Daoy (cell line): ENCODE measurements at regions not wholly inside any gene's neighbourhood (a gene's known extent, or its start where the extent isn't known, plus 50 kb on each side); places are given as distances from the start of the nearest gene placed in this dataset.

ENCODE experiments used
- DNase-seq: peaks from one replicate; pipeline ENCODE4 v3.0.0-alpha.2; 2015; ENCODE audit warnings: low read depth

GRCh38 chr1:113219377-113219776 is 146.4 kb downstream of the LRIG2 start:
- no peak for DNase-seq

- DNase-seq: no peak
These were observed 146.8 kb downstream of the LRIG2 start for GRCh38 chr1:113219828-113220227.

GRCh38 chr1:113223040-113223439 is 150.0 kb downstream of the LRIG2 start:
- no peak for DNase-seq

GRCh38 chr1:113223546-113223945 is 150.5 kb downstream of the LRIG2 start:
- no peak for DNase-seq

DNA sequence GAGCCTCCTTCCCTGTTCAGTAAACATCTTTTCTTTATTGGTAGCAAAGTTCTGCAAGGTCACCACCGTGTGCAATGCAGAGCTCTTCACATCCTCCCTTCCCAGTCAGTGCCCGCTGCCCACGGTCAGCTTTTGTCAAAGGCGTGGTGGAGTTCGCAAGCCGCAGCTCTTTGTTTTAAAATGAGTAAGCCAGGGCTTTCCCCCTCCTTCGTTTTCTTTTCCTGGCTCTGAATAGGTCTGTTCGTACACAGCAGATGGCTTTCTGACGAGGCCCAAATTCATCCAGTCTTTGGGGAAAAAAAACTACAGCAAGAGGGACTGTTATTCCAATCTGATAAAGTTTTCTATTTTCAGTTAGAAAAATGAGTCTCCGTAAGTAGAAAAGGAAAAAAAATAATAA is 153.2 kb downstream of the LRIG2 start:
- DNase-seq: peak; percentile 75

DNA sequence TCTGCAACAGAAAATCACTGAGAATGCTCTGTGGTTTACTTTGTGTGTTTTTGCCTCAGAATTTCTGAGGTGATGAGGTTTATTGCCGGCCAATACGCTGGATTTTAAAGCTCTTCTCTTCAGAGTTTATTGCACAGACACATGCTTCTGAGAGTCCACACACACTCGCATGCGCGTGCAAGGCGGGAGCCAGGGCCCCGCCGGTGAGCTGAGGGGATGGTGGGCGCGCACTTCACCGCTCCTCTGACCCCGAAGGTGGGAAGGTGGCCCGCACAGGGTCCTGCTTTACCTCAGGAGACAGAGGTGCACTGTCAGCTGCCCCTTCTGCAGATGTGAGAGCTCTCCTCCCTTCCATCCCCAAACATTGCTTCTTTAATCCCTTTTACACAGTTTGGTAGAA is 158.4 kb upstream of the MAGI3 start:
- no peak for DNase-seq

GRCh38 chr1:113233441-113233840 is 156.9 kb upstream of the MAGI3 start:
- no peak for DNase-seq

GRCh38 chr1:113241237-113241636 is 149.1 kb upstream of the MAGI3 start:
- no peak for DNase-seq

DNA sequence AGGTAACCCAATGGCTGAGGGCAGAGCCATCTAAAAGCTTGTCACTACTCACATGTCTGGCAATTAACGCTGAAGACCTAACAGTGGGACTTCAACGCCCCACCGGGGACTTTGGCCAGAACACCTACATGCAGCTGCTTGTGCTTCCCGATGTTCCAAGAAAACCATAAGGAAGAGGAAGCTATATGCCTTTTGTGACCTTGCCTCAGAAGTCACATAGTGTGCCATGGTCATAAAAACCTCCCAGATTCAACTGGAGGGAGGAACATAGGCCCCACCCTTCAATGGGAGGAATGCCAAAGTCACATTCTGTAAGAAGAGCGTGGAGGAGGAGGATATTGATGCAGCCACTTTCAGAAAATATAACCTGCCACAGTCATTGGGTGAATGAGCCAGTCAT is 147.8 kb upstream of the MAGI3 start:
- DNase-seq: no peak

DNA sequence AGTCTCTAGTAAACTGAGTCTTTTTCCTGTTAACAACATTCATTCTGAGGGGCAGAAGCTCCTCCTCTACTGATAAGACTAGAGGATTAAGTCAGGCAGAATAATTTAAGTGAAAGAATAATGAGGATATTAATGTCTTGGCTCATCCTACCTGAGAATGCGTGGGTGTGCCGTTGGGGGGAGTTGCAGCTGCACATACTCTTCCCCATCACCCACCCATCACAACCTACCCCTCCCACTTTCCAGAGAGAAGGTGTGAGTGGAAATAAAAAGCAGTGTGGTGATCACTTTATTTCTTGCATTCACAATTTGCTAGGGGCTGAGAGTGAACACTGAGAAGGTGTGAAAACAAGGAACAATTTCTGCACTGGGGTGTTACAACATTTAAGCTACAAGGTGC is 146.8 kb upstream of the MAGI3 start:
- no peak for DNase-seq

GRCh38 chr1:113244112-113244820 is 146.0 kb upstream of the MAGI3 start:
- no peak for DNase-seq

DNA sequence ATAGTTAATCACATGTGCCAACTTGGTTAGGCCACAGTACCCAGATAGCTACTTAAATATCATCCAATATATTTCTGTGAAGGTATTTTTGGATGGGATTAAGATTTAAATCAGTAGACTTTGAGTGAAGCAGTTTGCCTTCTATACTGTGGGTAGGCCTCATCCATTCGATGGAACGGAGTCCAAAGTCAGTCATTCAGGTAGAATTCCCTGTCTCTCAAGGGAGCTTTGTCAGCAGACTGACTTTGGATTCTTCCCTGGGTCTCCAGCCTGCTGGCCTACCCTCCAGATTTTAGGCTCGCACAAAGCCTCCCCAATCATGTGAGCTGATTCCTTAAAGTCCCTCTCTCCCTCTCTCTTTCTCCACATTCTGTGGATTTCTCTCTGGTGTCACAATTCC is 145.1 kb upstream of the MAGI3 start:
- DNase-seq: no peak

GRCh38 chr1:113246929-113247328 is 143.4 kb upstream of the MAGI3 start:
- no peak for DNase-seq

DNA sequence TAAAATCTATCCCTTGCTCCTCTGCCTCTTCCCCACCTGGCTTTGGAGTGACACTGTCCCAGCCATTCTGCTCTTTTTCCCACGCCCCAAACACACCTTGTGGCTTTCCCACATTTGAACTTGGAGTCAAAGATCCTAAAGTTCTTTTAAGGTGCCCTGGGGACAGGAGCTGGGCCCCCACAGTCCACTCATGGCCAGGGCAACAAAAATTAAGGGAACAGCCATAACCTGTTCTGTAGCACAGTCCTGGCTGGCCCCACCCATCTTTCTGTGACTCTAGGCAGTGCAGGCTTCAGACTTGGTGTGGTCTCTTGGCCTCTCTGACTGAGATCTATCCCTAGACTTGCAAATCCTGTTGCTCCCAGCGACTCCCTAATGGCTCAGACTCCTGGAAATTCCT is 143.0 kb upstream of the MAGI3 start:
- DNase-seq: no peak

GRCh38 chr1:113247782-113248181 is 142.5 kb upstream of the MAGI3 start:
- no peak for DNase-seq

DNA sequence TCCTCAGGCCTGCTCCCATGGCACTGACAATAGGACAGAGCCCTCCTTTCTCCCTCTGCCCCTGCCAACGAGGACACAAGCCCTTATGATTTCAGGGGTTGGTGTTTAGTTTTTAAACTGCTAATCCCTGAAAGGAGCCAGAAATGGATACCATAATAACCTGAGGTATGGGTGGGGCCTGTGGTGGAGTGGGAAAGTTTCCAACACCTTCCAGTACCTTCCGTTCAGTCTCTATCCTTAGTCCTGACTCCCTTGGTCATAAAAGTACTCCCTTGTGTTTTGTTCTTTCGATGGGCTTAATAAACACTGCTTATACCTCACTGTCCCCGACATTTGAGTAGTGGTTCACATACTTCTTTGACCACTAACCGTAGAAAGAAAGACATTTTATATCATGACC is 141.8 kb upstream of the MAGI3 start:
- DNase-seq: no peak

DNA sequence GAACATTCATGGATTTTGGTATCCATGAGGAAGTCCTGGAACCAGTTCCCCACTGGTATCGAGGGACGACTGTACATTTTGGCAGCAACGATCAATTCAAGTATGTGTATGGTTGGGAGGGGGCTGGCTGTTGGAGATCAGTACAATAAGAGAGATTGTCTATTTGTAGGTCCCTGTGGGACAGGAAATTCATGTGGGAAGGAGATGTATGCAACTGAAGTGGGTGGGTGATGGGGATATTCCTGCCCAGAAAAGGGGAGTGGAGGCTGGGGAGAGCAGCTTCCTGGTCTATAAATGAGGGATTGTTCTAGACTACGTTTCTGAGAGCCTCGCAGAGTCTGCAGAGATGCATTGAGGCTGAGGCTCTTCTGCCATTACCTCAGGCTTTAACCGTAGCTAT is 140.2 kb upstream of the MAGI3 start:
- DNase-seq: no peak

- no peak for DNase-seq
These were observed 138.1 kb upstream of the MAGI3 start for GRCh38 chr1:113252166-113252565.

DNA sequence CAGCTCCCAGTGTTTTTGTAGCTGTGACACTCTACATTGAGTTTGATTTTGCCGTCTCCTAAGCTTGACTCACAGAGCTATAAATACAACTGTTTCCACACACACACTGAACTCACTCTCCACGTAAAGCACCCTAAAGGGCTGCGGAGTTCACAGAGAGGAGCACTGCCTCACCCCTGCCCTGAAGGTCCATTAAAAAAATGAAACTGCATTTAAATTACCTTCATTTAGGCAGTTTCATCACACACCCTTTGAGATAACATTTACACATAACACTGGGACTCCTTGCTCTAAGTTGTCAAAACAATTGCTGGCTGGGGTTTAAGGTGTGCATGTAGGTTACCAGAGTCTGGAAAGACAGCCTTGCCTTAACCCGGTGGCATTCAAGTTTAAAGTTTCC is 137.1 kb upstream of the MAGI3 start:
- no peak for DNase-seq

GRCh38 chr1:113253590-113253989 is 136.7 kb upstream of the MAGI3 start:
- no peak for DNase-seq

- DNase-seq: peak; percentile 15
These were observed 135.1 kb upstream of the MAGI3 start for GRCh38 chr1:113255038-113255719.

DNA sequence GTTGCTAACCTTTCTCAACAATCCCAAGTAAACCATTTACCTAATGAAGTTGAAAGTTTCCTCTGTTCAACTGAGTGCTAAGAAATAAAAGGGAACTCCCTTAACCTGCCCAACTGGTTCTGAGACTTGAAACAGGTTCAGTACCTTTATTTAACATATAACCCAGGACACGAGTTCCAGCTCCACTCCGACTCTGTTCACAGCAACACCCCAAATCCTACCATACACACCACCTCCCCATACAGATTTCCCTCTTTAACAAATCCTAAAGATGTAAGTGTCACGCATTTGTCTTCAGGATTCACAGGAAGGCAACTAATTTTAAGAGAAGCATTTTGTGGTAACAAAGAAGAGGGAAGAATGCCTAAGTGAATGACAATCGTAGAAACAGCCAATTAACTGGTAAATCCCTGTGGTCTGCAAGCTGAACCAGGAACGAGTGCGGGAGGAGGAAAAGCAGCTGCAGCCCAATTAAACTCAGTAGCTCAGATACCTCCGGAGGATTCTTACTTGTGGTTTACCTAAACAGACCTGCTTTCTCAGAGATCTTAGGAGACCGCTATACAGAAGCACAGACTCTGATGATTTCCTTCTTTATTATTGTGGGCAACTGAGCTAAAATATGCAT is 134.5 kb upstream of the MAGI3 start:
- no peak for DNase-seq

DNA sequence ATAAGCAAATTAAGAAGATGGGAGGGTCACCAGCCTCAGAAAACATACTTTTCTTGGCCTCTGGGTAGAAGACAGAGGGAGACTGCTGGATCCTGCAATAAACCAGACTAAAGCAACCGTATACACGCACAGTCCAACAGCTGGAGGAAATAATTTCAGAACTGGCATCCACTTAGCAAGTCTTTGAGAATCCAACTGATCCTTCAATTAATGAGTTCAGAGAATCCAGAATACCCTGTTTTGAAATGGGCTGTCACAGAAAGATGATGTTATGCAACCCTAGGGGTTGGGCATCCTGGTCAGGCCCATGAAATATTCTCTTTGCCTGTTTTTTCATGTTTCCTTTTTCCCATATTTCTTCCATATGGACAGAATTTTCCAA is 134.0 kb upstream of the MAGI3 start:
- no peak for DNase-seq
